Activated CD8-positive, alpha-beta T cell treated with anti-CD3 and anti-CD28 coated beads for 36 hours (primary cell): ENCODE measurements at regions not wholly inside any gene's neighbourhood (a gene's known extent, or its start where the extent isn't known, plus 50 kb on each side); places are given as distances from the start of the nearest gene placed in this dataset.

ENCODE experiments used
- ATAC-seq: fragments of 200-7000 bp; cut with Tn5 transposase; one replicate; pipeline ENCODE4 v1.10.0; 2021; ENCODE audit warnings: mild to moderate bottlenecking, moderate library complexity
- CTCF ChIA-PET: fragments of 350-600 bp; sonication (Branson Sonifier 250); formaldehyde crosslinking; loops from one replicate; lab custom pipeline; 2021; ENCODE audit warnings: antibody characterized with exemption; lab: Charles Lee
- POLR2A ChIA-PET: fragments of 350-600 bp; sonication (Branson Sonifier 250); formaldehyde crosslinking; loops from one replicate; lab custom pipeline; 2021; ENCODE audit warnings: antibody characterized with exemption; lab: Charles Lee
- DNase-seq: peaks from one replicate; pipeline ENCODE4 v3.0.0-alpha.2; 2020
- H3K27ac Mint-ChIP-seq: one replicate; pipeline ENCODE4 v1.8.0; 2021; ENCODE audit warnings: mild to moderate bottlenecking, mixed read lengths
- H3K27me3 Mint-ChIP-seq: one replicate; pipeline ENCODE4 v1.8.0; 2021; ENCODE audit warnings: mixed read lengths
- H3K36me3 Mint-ChIP-seq: one replicate; pipeline ENCODE4 v1.8.0; 2021; ENCODE audit warnings: low read depth, mixed read lengths
- H3K4me1 Mint-ChIP-seq: one replicate; pipeline ENCODE4 v1.8.0; 2021; ENCODE audit warnings: low read depth, mixed read lengths
- H3K4me3 Mint-ChIP-seq: one replicate; pipeline ENCODE4 v1.8.0; 2021; ENCODE audit warnings: mild to moderate bottlenecking, moderate library complexity, mixed read lengths
- H3K9me3 Mint-ChIP-seq: one replicate; pipeline ENCODE4 v1.8.0; 2021; ENCODE audit warnings: mixed read lengths
- CTCF ChIP-seq: fragments of 200-600 bp; IDR thresholded peaks from one replicate; pipeline ENCODE4 v1.8.0; 2022; ENCODE audit warnings: antibody characterized with exemption, mild to moderate bottlenecking
- intact Hi-C: fragments of 100-400 bp; cut with micrococcal nuclease; formaldehyde crosslinking; loops from one replicate; pipeline ENCODE4 v1.10.0; 2022

DNA sequence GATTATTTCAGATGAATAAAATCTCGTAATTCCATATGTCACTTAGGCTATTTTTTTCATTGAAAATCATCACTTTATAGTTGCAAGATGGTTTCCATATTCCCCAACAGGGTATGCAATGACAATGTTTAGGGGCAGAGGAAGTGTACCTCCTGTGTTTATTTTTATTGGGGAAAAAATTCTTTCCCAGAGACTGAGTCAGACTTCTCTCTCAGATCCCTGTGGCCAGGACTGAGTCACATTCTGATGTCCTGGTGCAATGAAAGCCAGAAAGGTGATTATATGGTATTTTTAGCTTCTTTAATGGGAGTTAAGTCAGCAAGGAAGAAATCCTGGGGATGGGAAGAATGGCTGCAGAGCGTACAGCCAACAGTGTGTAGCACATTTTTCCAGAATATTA lies 196.9 kb upstream of the ALG10 start:
- ChIA-PET POLR2A (no interaction called here), CTCF (no interaction called here)
- Mint-ChIP-seq H3K27ac (no peak overlapping the region), H3K4me1 (no peaks in the 10 kb centered on the region), H3K27me3 (no peaks in the 10 kb centered on the region), H3K4me3 (no peak overlapping the region), H3K36me3 (no peaks in the 10 kb centered on the region), H3K9me3 (peaks cover 7% of the 10 kb centered on the region)
- ATAC-seq (no peak), DNase-seq (no peak)
- intact Hi-C loops: no loop called here
- TF ChIP-seq CTCF: no peak

DNA sequence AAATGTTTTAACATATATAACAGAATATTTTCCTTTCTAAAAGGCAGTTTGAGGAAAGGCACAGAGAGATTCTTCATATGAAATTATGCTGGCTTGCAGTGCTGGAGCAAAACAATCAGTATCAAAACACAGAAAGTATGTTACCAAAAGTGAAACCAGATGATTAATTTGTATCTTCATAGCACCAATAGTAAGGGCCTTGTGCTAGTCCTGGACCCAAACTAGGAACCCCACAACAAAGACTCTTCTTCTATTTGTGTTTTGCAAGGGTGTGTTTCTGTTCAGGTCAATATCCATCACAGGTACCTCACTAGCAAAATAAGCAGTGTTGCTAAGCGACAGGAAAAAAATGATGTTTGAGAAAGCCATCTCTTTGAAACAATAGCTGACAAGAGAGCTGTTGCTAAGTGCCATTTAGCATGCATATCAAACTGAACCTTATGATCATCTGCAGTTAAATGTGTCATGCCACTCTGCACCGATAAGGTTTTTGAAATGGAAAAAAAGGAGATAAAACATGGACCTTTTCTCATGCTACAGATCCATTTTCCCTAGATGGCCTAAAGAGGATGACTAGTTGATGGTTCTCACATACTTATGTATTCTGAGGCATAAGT lies 196.2 kb upstream of the ALG10 start:
- intact Hi-C loops: no loop called here
- Mint-ChIP-seq H3K27ac (no peak overlapping the region), H3K36me3 (no peaks in the 10 kb centered on the region), H3K9me3 (peaks cover 7% of the 10 kb centered on the region), H3K4me1 (no peaks in the 10 kb centered on the region), H3K27me3 (no peaks in the 10 kb centered on the region), H3K4me3 (no peak overlapping the region)
- ATAC-seq: no peak
- no peak for DNase-seq
- ChIA-PET CTCF (no interaction called here), POLR2A (no interaction called here)
- no peak for TF ChIP-seq CTCF

GRCh38 chr12:33828326-33828725 lies 194.0 kb upstream of the ALG10 start:
- Mint-ChIP-seq H3K4me3 (no peak overlapping the region), H3K27ac (no peak overlapping the region), H3K27me3 (no peaks in the 10 kb centered on the region), H3K4me1 (no peaks in the 10 kb centered on the region), H3K9me3 (peaks cover 4% of the 10 kb centered on the region), H3K36me3 (no peaks in the 10 kb centered on the region)
- intact Hi-C loops: no loop called here
- ATAC-seq (no peak), DNase-seq (no peak)
- POLR2A ChIA-PET: no interaction called here
- no peak for TF ChIP-seq CTCF
- CTCF ChIA-PET: no interaction called here

GRCh38 chr12:33830070-33830469 lies 192.2 kb upstream of the ALG10 start:
- TF ChIP-seq CTCF: no peak
- CTCF ChIA-PET: no interaction called here
- Mint-ChIP-seq H3K27ac (no peak overlapping the region), H3K36me3 (no peaks in the 10 kb centered on the region), H3K4me1 (no peaks in the 10 kb centered on the region), H3K27me3 (no peaks in the 10 kb centered on the region), H3K4me3 (no peak overlapping the region), H3K9me3 (peaks cover 4% of the 10 kb centered on the region)
- ATAC-seq (no peak), DNase-seq (no peak)
- POLR2A ChIA-PET: no interaction called here
- intact Hi-C loops: no loop called here

DNA sequence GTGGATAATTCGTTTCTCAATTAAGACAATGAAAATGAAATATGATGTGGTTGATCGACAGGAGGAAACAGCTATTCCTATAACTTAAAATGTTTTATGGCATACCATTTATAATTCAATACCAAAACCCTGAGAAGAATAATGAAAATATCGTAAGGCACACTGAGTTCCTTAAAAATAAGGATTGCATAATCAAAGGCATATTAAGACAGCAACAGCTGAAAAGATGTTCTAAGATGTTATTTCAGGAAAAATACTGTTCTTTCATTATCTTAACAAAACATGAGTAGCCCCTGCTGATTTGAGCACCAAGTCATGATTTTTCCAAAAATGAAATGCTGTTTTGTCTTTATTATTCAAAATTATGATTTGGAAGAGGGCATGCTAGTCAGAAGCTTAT lies 189.4 kb upstream of the ALG10 start:
- no peaks in the 10 kb centered on the region for H3K4me1 Mint-ChIP-seq
- H3K36me3 Mint-ChIP-seq: no peaks in the 10 kb centered on the region
- no peaks in the 10 kb centered on the region for H3K27me3 Mint-ChIP-seq
- peaks cover 1% of the 10 kb centered on the region for H3K9me3 Mint-ChIP-seq
- ChIA-PET POLR2A (no interaction called here), CTCF (no interaction called here)
- ATAC-seq (no peak), DNase-seq (no peak)
- intact Hi-C loops: no loop called here
- no peak overlapping the region for H3K27ac Mint-ChIP-seq
- TF ChIP-seq CTCF: no peak
- no peak overlapping the region for H3K4me3 Mint-ChIP-seq
